Dermis microvascular lymphatic vessel endothelial cell (primary cell): ENCODE measurements at regions not wholly inside any gene's neighbourhood (a gene's known extent, or its start where the extent isn't known, plus 50 kb on each side); places are given as distances from the start of the nearest gene placed in this dataset.

Experiments
- DNase-seq, 2 donors: peaks; one replicate each; pipeline versions ENCODE4 v3.0.0 to v3.0.0-alpha.2; 2010; ENCODE audit warnings: low read depth in 2 of 2

DNA sequence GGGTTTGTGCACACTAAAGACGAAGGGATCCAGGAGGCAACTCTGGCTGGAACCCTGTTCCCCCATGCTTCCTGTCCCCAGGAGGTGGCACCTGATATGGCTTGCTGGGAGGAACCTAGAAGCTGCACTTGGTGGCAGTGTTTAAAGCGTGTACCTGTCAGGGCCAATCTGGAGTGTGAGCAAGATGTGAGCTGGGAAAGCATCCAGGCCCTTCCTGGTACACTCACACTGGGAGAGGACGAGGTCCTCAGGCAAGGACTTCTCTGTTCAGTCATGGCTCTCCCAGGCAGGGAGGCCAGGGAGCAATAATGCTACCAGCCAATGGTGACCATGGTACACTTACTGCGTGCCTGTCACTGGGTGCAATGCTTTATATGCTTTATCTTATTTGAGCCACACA, 130.7 kb upstream of the NECTIN1 start:
- DNase-seq = no peak

DNA sequence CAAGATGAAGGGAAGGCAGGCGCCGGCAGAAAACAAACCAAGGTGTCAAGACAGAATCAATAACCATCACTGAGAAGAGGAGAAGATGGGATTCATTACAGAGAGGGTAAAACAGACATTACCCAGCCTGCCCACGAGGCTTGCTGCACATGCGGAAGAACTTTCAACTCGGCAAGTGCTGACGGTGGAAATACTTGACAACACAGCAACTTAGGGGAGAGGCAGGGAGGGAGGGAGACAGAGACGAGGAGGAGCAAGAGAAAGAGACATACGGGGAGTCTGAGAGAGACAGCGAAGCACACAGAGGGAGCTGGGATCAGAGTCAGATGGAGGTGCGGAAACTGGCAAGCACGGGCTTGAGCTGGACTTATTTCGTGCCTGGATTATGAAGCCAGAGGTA, 129.3 kb upstream of the NECTIN1 start:
- DNase-seq = no peak

DNA sequence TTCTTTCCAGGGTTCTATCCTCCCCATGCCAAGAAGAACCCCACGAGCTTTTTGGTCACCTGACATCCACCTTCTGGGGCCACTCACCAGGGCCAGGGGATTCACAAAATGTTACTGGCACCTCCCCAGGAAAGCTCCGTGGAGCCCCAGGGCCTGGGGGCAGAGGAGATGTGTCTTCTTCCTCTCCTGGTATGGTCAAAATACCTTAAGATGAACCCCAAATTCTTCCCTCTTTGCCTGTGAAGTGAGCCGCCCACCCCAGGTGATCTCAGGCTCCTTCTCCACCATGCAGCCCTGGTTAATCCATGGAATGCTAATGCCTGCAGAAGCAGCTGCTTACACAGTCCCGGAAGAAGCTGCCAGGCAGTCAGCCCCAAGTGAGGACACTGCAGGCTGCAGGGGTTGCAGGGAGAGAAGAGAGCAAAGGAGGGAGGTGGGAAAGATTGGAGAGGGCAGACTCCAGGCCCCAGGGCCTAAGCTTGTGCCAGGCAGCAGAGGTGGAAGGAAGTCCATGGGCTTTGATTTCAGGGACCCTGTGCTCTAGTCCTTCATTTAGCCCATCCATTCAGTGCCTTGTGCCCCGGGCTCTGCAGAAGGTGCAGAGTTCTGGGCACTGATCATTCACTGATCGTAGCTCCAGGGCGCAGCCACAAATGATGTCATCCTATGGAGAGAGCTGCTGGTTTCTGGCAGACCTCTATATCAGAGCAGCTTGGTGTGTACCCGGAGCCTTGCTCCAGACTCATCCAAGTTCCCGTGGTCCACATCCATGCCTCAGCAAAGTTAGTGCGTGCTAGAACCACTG, 127.9 kb upstream of the NECTIN1 start:
- DNase-seq = no peak

DNA sequence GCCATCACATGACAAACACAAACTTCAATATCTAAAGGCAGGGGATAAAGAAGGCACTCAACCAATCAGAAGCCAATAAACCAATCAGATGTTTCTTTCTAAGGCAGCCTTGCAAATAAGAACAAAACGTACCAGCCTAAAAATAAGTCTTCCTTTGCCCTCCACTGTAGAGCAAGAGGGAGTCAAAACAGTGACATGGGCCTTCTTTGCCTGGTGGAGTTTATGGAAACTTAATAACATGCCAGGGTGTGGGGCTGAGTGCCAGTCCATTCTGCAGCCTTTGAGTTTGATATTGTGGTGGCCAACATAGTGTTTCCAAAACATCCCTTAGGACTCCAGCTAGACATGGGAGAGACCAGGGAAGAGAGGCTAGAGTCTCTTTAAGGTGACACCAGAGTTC, 126.1 kb upstream of the NECTIN1 start:
- no peak for DNase-seq

DNA sequence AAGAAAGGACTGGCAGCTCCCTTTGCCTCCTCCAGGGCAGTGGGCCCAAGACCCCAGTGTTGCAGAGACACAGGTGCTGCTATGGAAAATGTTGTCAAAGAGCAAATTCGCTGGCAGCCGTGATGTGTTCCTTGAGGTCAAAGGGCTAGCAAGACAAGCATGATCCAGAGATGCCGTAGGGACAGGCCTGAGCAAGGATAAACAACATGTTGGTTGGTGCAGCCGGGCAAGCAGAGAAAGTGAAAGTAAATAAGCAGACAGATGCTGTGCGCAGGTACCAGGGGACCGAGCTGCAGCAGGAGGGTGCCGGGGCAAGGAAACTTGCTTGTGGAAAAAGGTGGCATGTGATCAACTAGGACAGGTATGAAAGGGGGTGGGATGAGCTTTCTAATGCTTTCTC, 125.5 kb upstream of the NECTIN1 start:
- DNase-seq = no peak

DNA sequence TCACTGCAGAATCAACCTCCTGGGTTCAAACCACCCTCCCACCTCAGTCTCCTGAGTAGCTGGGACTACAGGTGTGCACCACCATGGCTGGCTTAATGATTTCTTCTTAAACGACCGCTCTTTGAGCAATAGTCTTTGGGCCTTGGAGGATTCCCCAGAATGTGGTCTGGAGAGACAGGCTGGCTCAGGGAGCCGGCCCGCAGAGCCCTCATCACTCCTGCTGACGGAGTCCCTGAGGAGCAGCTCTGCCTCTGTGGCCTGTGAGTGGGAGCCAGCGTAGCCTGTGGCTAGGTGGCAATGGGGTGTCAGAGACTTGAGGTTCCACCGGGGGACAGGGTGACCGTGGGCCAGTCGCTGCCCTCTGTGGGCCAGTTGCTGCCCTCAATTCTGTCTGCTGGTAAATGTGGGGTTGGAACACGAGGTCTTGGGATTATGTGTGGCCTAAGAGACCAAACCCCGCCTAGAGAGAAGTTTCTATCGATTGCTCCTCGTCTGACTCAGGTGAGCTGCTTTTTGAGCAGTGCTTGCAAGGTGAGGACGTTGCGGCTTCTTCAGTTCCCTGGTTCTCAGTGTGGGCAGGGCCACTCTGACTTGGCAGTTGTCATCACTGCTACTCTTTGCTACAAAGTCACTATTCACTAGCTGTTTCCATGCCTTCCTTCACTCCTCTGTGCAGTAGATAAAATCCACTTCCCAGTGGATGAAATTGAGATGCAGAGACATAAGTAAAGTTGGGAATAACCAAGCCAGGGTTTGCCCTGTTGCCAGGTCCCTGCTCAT, 124.8 kb upstream of the NECTIN1 start:
- DNase-seq = no peak

DNA sequence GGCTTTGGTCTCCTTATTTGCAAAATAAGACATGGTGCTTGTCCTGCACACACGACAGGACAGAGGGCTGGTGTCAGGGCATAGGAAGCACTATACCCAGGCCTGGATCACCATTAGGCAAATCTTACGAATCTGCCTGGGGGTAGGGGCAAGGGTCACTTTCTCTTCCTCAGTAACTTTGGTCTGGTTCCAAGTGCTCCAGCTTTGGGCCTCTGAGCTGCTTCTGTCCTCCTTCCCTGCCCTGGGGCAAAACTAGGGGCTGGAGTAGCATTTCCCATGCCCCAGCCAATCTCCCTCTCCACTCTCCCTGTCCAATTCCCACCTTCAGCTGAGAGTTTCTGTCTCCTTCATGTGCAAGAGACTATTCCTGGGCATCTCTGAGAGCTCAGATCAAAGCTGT, 123.7 kb upstream of the NECTIN1 start:
- no peak for DNase-seq

DNA sequence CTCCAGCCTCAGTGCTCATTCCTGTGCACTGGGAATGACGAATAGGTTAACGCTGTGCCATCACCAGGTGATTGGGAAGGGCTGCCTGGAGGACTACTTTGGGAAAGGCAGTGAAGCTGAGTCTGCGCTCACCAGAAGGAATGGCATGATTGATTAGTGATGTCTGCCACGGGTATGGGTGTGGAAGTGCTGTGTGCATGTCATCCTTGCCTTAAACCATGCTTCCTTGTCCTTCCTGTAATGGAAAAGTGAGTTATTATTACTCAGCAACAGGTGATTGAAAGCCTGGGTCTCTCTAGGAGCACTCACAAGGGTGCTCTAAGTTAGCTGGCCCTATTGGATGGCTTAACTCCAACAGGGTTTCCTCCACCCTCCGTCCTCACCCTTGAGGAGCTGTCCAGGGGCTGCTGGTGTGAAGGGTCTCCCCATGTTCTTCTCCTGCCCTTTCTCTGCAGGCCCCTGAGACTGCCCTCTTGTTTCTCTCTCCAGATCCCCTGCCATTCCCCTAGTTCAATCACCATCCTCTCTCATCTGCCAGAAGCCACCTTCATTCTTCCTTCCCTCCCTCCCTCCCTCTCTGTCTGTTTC, 121.9 kb upstream of the NECTIN1 start:
- DNase-seq = no peak

DNA sequence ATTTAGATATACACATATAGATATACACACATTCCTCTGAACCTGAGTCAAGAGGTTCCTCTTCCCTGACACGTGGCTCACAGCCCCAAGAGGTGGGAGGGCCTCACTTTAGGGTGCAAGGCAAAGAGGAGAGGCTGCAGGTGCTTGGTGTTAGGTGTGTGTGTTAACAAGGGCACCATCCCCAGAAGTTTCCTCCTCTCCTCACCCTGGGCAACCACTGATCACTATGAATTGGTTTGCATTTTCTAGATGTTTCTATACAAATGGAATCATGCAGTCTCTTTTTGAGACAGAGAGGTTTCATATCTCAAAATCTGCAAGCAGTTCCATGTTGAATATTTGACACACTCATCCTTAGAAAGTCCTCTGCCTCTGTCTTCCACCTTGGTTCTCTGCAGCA, 120.9 kb upstream of the NECTIN1 start:
- no peak for DNase-seq

DNA sequence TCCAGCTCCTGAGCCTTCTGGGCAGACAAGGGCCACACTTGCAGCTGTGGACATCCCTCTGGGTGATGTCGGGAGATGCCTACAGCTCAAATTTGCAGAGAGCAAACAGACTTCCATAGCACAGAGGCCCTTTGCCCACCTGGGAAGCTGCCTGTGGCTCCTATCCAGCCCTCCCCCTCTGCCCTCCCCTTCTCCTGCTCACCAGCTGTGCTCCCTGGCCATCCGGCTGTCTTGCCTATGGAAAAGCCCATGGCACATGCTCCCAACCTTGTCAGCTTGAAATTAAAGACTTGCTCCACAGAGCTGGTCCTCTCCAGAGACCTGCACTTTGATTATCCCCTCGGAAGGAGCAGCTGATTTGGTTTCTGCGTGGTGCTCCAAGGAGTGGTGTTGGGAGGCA, 118.9 kb upstream of the NECTIN1 start:
- DNase-seq = no peak

DNA sequence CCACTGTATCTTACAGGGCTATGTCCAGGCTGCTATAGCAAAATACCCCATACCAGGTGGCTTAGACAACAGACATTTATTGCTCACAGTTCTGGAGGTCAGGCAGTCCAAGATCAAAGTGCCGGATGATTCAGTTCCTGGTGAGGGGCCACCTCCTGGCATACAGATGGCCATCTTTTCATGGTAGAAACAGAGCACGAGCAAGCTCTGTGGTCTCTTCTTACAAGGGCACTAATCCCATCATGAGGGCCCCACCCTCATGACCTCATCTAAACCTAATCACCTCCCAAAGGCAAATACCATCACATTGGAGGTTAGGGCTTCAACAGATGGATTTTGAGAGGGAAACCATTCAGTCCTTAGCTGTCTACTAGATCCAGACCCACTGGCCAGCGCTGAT, 117.4 kb upstream of the NECTIN1 start:
- no peak for DNase-seq

DNA sequence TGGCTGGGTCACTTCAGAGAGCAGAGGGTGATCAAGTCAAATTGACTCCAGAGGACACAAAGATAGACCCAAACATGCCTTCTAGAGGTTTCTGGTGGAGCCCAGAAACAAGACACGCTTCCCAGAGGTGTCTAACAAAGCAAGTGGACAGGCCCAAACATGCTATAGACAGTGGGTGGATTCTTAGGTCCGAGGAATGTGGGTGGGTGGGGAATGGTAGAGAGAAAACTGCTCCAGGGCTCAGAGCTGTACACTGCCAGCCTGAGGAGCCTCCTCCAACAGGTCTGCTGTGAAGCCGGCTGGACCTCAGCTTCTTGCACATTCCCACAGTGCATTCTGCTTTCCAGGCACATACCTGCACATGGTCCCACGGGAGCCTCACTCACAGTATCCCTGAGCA, 116.8 kb upstream of the NECTIN1 start:
- no peak for DNase-seq

DNA sequence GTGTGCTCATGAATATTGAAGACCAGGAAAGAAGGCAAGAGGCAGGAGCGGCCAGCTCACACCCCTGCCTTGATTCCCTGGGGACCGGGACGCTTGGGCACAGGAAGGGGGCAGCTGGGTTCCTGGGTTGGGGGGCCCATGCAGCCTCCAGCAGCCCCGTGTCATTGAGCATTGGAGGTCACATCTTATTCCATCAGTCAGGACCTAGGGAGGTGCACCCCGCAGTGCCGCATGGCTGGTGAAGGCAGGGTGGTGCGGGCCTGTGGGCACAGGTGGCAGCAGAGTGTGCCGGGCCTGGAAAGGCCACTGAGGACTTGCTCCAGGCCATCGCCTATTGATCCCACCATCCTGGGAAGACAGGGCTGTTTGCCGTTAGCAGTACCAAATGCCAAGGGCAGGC, 116.3 kb upstream of the NECTIN1 start:
- DNase-seq = no peak

DNA sequence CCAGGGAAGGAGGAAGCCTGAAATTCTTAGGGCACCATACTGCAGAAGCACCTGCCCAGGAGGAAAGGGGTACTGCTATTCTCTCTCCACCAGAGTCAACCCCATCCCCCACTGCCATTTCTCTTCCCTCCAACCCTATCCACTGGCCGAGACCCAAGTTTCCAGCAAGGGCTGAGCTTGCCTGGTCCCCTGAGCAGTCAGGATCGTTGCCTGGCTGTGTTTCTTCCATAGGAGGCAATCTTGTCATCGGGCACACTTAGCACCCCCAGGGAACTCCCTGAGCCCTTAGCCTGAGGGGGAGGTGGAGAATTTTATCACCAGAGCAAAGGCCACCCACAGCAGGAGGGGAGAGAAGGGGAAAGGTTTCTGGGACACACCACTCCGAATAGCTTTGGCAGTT, 115.8 kb upstream of the NECTIN1 start:
- no peak for DNase-seq

DNA sequence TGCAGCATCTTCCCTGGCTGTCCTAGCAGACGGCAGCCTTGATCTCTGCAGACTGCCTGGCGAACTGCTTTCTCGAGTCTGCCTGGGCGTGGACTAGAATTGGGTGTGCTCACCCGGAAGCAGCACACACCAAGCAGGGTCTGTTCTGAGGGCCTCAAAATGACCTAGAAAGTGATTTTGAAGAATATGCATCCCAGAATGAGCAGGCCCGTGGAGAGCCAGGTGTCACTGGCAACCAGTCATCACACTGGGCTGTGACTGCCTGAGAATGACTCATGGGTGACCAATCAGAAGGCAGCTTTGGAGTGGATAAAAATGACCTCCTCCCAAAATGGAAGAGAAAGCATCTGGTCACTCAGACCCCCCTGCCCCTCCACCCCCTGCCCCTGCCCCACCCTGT, 114.9 kb upstream of the NECTIN1 start:
- DNase-seq = no peak

DNA sequence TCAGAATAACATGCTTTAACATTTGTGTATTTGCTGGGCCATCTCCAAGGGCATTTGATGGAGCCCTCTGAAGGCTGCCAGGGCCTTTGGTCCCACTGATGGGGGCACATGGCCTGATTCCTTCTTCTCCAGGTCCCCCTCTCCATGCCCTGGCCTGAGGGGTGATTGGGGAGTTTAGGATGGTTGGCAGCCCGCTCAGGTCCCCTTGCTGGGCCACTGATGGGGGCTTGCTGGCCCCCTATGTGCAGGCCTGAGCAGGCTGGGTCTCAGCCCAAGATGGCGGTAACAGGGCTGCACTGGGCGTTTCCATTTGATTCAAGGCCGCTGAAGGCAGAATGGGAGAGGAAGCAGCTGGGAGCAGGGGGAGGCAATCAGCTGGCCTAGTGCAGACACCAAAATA, 113.7 kb upstream of the NECTIN1 start:
- no peak for DNase-seq

DNA sequence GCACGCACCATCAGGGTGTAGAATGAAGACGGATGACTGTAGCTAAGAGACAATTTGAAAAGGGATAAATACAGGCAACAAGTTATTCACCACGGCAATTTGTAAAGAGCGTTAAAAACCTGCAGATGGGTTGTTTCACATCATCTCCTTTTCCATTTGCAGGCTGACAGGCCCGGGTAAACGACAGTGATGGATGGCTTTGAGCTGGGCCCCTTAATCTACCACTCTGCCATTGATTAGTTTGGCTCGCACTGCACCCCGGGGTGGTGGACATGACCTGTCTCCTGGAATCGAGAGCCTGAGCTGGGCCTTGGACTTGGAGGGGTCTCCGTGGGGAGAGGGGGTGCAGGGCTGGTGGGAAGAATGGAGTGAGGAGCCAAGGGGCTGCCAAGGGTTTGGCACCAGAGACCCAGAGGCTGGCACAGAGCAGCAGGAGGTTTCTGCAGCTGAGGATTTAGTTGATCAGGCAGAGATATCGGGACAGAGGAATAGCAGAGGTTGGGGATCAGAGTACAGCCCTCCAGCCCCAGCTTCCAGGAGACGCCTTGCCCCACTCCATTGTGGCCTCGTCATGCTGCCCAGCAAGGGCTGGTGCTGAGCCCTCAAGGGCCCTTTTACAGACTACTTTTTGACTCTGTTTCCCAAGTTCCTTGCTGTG, 110.6 kb upstream of the NECTIN1 start:
- DNase-seq = no peak

DNA sequence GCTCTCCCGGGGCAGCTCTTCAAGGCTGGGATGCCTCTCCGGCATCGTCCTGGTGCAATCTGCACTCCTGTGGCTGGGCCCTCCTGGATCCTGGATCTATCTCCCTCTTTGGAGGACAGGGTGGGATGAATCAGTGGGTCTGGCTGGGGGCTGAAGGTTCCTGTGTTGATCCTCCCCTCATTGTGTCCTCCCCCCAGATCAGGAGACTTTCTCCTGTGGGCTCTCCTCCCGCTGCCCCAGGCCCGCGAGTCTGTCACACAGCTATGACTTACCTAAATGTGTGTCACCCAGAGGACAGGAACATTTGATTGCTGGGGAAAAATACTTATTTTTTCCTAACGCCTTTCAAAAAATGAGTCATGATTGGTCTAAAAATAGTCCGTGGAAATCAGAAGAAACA, 106.8 kb upstream of the NECTIN1 start:
- DNase-seq = no peak

DNA sequence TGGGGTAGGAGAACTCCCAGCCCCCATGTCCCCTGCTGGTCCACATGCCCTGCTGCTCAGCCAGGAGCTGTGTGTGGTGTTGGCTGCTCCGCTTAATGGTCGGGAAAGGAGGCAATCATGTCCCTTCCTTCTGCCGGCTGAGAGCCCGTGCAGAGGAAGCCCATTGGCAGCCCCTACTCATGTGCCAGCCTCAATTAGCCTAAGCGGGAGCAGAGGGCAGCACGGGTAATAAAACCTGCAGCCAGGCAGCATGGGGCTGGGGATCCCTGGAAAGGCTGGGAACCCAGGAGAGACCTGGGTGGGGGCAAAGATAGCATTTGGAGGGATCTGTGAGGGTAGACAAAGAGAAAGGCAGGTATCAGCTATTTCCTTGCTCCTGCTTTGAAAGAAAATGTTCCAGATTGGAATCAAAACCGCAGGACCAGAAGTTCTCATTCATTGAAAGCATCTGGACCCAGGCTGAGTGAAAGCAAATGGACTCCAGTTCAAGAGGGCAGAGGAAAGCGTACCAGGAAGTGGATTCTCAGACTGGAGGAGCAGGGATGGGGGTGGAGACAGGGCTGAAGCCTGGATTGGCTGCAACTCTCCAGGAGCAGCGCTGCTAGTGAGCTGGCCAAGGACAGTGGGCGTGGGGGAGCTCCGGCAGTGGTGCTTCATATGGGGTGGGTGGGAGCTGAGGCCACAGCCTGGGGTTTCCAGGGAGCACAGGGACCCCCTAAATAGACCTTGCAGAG, 103.4 kb upstream of the NECTIN1 start:
- peak in 1 of 2 donors; percentile 3 for DNase-seq

DNA sequence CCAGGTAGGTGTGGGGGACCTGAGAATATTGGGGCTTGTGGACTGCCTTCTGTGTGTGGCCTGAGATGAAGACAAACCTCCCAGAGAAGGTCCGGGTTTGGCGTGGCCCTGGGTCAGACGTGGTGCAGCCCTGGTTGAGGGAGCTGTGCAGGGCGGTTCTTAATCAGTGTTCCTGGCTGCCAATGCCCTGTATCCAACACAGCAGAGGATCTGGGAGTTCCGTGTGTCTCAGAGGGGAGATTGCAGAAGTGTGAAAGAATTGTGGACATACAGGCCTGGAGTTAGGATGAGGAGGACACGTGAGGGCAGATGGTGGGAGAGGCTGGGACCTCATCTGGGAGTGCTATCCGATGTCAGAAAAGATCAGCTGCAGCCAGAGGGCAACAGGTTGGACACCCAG, 102.0 kb upstream of the NECTIN1 start:
- DNase-seq = no peak

DNA sequence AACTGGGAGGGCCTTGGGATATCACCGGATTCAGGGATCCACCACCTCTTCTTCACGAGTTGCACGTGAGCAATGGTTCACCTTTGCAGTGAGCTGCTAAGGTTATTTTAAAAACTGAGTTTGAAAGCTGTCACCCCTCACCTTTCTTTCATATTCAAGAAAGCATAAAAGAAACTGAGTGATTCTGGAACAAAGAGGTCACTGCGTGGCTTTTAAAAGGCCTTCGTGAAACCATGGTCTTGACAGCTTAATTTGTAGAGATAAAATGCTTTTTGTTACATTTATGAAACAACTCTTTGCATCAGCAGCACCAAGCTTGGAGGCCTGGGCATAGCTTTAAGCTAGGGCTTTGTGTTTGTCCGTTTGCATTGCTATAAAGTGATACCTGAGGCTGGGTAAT, 101.4 kb upstream of the NECTIN1 start:
- DNase-seq = no peak

DNA sequence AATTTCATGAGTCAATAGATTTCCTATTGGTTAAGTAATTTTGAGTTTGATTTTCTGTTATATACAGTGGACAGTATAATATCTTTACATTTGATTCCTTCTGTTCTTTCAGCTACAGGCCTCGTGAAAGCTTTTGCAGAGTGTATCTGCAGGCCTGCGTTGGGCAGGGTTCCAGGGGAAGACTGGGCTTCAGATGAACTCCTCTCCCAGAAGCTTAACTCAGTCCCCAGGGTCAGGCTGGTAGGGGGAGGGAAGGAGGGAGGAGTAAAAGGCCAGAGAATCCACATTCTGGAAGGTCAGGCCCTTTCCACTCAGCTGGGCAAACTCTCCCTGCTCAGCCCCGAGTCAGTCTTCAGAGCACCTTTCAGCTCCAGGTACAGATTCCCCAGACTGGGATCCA, 100.4 kb upstream of the NECTIN1 start:
- no peak for DNase-seq
